GM19395 (cell line): ENCODE measurements at regions not wholly inside any gene's neighbourhood (a gene's known extent, or its start where the extent isn't known, plus 50 kb on each side); places are given as distances from the start of the nearest gene placed in this dataset.

Experiments used
- ATAC-seq: cut with Tn5 transposase; IDR thresholded peaks from one replicate; pipeline ENCODE4 v1.9.1; 2021; ENCODE audit warnings: mild to moderate bottlenecking, moderate library complexity; ENCODE audit not compliant: unreplicated experiment

DNA sequence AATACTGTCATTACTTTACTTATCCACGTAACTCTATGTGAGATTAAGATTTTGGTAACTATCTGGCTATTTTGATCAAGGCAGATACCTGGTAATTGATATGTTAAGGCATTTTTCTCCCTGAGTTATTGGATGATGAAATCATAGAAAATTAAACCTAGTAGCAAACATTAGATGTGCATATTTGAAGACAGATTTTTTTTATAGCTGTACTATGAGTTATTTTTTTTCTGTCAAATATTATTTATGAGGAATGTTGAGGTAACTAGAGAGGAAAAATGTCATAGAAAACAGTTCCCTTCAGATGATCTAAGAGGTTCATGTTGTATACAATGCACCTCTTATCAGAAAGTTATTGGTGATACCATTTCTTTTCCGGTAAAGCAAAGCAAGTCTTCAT is 64.9 kb upstream of the SLC38A2 start:
- ATAC-seq = no peak

DNA sequence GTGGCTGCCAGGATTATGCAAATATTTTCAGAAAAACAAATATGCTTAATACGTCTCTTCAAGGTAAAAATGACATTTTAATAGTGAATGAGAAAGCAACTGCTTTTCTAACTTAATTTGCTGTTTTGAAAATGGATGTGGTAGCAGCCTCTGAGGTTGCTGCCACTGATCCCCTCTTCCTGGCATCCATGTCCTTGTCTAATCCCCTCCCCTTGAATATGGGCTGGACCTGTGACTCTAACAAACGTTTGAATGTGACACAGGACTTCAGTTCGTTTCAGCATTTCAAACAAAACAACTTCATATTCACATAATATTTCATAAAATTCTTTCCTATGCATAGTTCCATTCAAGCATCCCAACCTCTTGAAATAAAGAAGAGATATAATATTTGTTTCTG is 64.2 kb upstream of the SLC38A2 start:
- no peak for ATAC-seq

DNA sequence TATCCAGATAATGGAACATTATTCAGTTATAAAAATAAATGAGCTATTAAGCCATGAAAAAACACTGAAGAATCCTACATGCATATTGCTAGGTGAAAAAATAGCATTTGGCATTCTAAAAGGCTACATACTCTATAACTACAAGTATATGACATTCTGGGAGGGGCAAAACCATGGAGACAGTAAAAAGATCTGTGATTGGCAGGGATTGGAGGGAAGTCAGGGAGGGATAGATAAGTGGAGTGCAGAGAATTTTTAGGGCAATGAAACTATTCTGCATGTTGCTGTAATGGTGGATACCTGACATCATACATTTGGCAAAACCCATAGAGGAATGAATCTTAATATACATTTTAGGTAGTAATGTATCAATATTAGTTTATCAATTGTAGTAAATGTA is 63.1 kb upstream of the SLC38A2 start:
- no peak for ATAC-seq

DNA sequence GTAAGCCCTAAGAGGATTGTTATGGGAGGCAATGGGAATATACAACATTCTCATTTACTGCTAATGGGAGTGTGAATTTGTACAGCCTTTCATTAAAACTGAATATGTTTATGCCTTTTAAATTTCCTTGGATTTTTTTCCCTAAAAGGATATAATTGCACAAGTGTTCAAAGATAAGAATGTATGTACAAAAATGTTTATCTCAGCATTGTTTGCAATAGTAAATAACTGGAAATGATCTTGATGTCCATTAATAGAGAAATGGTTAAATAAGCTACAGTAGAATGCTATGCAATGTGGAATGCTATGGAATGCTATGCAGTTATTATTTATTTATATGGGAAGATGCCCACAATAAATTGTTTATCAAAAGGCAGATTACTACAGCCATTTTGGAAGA is 62.5 kb upstream of the SLC38A2 start:
- no peak for ATAC-seq

- ATAC-seq = no peak
These were observed 61.3 kb upstream of the SLC38A2 start for GRCh38 chr12:46433829-46434228.

- ATAC-seq = no peak
These were observed 59.8 kb upstream of the SLC38A2 start for GRCh38 chr12:46432325-46432724.

DNA sequence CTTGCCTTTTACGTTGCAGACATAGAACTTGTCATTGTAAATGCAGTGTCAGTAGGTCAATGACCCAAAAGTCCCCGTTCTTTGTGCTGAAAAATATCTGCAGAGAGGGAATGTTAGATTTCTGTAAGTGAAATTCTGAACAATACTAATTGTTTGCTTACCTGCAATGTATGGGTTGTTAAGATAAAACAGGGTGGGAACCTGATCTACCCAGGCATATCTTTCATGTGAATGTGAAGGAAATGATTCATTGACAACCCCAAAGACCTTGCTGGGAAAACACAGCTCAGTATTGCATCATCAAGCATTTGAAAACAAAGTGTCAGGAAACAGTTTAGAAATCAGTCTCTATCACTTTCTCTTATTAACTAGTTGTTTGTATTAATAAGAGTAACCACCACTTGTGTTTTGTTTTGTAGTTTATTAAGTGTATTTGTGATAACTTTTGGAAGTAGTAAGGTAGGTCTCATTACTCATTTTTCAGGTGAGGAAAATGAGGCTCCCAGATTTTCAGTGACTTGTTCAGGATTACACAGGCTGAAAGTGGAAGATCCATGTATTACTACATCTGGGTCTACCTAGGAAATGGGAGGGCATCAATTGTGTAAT is 57.9 kb upstream of the SLC38A2 start:
- ATAC-seq = no peak
